ENCODE measurements at regions not wholly inside any gene's neighbourhood (a gene's known extent, or its start where the extent isn't known, plus 50 kb on each side); places are given as distances from the start of the nearest gene placed in this dataset.
A peak's percentile ranks its signal among the peaks of the same experiment; 100 is the strongest.
"Not testable (repeated sequence)": the region's sequence is repeated elsewhere in the genome, so short reads cannot be mapped to it uniquely, and the experiment has no call there.

DNA sequence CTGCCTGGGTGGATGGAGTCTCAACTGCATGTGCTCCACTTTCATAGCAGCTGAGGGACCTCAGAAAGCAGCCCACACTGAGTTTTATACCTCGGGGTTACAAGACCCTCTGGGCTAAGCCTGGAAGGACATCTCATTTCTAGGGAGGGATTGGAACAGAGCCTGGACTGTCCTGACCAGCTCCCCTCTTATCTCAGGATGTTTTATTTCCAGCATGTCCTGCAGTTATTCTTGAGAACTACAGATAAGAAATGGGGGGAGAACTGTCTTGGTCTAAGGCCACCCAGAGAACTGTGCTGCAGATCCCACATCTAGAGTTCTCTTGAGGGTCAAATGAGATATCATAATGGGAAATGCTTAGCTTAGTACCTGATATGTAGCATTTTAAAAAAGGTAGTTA, 97.3 kb upstream of the CHD6 start:
- DNase-seq = no peak

DNA sequence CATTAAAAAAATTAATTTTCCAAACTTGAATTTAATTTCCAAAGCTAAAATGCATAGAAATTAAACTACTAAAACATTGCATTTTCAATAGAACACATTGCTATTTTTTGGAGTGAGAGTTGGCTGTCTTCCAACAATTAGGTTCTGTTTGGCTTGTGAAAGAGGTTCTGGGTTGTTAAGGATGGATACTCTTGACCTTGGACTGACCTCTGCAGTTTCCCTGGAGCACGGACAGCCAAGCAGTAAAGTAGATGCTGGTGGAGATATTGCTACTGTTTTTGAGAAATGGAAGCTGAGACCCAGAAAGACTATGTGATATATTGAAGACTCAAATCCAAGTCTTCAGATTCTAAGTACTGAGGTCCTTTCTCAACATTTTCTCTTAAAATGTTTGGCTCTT, 95.9 kb upstream of the CHD6 start:
- DNase-seq = no peak

DNA sequence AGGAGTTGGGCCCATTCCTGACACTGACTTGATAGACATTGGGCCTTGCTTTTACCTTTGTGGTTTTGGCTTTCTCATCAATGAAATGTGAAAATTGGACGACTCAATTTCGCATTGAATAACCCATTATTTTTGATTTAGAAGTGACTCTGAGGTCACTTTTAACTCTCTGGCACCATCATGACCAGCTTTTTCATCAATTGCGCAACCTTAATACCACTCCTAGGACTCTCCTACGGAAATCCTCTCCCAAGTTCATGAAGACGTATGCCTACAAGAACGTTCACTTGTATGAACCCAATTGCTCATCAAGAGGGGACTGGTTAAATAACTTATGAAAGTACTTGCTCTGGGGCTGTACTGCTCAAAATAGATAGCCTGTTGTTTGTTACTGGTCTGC, 86.7 kb upstream of the CHD6 start:
- DNase-seq = no peak

DNA sequence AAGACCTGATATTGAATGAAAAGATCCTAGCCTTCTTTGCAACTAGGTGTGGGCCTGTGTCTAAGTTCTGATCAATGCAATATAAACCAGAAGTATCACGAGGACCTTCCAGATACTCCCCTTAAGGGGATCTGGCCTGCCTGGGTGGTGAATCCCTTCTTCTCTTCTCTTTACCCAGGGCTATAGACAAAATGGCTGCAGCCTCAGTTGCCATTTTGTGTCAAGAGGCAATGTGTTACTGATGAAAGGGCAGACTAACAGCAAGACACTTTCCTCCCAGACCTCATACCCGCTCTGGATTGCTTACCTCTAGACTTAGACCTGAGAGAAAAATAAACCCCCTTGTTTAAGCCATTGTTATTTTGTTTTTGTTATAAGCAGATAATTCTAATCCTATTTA, 84.5 kb upstream of the CHD6 start:
- no peak for DNase-seq

DNA sequence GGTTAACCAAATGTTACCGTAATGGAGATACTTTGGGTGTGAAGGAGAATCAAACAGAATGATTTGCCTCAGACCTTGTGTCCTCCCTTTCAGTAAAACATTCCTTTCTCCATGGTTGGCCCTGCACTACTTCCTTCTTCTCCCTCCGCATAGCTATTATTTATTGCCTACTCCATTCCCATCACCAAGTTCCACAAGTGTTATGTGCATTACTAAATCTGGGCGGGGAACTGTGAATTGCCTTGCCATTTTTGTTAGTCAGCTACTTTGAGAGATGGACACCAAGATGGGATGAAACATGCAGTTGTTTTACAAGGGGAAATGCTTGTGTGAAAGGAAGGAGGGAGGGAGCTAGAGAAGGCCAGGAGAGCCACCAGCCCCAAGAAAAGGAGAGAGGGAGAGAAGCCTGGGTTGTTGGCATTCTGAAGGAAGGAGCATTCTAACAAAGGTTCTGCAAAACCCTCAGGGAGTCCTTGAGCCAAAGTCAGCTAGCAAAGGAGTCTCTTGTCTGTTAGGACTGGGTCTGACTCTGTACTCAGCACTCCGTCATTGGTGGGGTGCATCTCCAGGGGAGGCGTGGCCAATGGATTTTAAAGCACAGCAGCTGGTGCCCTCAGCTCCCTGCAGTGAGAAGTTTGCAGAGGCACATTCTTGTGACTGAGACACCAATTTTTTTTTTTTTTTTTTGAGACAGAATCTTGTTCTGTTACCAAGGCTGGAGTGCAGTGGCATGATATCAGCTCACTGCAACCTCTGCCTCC, 83.6 kb upstream of the CHD6 start:
- no peak for DNase-seq

DNA sequence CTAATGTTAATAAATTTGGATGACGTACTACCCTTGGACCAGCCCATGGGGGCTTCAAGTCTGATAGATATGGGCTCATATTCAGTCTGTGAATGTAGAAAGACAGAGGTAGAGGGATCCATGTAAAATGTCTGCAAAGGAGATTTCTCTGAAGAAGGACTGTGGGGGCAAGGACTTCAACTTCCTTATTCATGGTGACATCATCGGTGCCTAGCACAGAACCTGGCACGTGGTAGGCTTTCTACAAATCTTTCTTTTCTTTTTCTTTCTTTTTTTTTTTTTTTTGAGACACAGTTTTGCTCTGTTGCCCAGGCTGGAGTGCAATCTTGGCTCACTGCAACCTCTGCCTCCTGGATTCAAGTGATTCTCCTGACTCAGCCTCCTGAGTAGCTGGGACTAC, 81.5 kb upstream of the CHD6 start:
- not testable (repeated sequence) for DNase-seq

DNA sequence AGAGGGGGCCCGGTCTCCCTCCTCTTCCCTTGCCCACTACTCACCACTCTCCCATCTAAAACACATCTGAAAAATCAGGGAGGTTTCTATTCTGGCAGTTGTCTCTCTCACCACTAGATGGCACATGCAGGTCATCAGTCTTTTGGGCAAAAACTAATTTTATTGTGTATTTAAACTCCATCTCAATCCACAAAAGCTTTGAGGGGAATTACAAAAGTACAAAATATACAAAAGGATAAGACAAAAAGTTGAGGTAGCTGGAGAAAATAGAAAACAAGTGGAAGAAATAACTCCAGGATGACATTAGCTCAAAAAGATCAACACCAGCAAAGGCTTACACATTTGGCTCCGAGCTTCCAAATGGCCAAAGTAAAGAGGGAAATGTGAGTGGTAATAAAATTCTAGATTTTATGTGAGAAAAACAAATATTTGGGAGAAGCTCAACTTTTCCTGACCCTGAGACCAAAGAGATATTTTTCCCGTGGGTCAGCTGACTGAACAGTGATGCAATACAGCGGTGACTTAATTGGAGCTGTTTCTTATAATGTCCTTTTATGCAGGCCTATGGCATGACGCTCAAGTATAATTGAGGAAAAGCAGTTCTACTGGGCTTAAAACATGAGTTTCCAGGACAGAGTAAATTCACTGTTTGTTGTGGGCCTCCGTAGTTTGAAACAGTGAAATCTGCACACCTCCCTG, 79.8 kb upstream of the CHD6 start:
- no peak for DNase-seq

DNA sequence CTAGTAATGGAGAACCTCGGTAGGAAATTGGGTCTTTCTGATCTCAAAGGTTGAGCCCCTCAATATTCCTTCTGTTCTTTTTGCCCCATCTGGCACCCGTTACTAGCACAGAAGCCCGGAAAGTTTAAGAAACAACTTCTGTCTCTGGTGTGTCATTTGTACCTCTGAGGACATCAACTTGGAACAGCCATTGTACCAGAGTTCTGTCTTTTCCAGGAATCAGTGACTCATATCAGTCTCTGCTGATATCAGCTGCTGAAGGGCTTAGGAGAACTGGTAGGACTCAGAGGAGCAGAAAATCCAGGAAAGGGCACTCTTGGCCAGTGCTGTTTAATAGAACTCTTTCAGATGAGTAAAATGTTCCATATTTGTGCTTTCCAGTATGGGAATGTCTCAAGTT, 78.3 kb upstream of the CHD6 start:
- no peak for DNase-seq

DNA sequence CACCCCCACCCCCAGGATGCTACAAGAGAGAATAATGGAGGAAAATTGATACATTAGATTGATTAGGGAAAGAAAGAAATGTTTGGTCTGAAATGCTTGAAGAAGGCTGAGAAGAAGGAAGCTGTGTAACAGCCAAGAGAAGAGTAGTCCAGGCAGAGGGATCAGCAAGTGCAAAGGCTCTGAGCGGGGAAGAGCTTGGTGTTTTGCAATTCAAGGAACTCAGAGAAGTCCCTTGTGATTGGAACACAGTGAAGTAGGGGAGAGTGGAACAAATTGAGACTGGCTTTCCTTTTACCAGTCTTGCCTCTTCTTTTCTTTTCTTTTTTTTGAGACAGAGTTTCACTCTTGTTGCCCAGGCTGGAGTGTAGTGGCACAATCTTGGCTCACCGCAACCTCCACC, 76.6 kb upstream of the CHD6 start:
- DNase-seq = no peak

DNA sequence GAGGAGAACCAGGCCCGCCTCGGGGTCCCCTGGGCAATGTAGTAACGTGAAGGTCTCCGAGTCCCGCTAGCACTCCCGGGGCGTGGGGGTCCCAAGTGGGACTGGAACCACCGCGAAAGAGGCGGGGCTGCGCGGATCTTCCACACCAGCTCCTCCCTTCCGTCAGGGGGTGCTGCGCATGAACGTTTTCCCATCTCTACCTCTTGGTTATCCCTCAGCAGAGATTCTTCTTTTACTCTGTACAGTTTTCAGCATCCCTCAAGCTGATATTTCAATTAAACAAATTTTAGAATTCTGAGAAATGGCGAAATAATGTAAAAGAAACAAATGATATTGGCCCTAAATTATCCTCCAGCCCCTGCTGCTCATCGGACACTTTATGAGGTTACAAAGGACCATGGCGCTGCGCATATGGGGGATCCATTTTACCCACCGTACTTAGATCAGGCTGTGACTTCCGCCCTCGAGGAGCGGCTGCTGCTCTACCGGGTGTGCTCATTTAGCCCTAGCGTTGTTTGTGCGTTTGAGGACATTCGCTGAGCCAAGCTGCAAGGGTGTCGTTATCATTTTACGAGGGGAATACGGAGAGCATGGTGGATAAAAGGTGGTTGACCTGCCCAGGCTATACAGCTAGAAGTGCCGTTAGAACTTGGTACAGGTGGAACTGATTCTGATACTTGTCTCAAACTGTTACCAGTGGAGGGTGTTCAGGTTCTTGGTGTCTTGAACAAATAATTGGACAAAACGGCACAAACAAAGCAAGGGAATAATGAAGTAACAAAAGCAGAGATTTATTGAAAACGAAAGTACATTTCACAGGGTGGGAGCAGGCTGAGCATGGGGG, 75.2 kb upstream of the CHD6 start:
- DNase-seq = peak; percentile 77

DNA sequence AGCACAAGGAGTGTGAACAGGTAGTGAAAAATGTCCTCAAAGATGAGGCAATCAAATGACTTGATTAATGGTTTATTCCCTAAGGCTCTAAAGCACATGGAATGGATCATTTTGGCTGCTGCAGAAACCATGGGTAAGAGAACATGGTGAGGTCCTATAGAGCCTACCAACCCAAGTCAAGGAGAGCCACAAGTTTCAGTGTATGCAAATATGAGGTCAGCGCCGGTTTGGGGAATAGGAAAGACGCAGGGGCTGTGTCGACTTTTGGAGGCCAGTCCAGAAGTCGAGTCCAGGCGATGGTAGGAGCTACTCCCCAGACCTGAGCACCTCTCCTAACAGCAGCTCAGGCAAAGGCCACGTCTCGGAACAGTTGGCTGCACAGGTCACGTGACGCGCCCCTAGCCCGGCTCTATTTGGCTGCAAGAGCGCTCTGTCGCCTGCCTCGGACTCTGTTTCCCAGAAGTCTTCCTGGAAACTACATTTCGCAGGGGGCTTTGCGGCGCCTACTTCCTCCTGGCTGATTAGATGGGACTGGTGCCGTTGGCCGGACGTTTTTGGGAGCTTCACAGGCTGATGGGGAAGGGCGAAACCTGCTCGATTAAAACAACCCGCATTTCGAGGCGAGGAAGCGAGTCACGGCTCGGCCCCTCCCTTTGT, 74.4 kb upstream of the CHD6 start:
- DNase-seq = peak; percentile 74

GRCh38 chr20:41691443-41691842, 73.3 kb upstream of the CHD6 start:
- no peak for DNase-seq

GRCh38 chr20:41690702-41691101, 72.5 kb upstream of the CHD6 start:
- no peak for DNase-seq

- no peak for DNase-seq
Measured at GRCh38 chr20:41686961-41687360, 68.8 kb upstream of the CHD6 start.

DNA sequence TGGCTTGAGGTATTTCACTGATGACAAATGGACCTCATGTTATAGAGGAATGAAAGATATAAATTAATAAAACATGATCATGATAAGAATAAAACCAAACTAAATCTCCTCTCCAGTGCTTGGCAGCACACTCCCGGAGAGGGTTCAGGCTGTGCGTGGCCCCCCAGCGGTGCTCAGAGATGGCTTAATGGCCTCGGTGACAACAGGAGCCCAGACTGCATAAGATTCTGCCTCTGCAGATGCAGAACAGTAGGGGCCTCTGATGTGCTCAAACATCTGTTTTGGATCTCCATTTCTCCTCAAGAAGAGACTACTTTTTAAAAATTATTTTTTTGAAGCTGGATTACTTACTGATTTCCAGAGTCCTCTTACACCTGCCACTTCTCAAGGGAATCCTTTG, 67.0 kb upstream of the CHD6 start:
- not testable (repeated sequence) for DNase-seq

DNA sequence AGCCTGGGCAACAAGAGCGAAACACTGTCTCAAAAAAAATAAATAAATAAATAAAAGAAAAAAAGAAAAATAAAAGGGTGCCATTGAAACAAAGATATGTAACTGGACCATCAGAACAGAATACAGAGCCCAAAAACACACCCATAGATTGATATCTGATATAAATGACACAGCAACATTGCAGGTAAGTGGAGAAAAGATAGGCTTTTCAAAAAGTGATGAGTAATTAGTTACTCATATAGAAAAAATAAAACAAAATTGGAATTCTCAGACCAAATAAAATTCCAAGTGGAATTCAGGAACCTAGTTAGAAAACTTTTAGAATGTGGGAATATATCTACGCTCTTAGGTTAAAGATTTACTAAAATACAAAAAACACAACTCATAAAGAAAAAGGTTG, 60.6 kb upstream of the CHD6 start:
- DNase-seq = no peak

- no peak for DNase-seq
Measured at GRCh38 chr20:41672282-41672681, 54.1 kb upstream of the CHD6 start.

DNA sequence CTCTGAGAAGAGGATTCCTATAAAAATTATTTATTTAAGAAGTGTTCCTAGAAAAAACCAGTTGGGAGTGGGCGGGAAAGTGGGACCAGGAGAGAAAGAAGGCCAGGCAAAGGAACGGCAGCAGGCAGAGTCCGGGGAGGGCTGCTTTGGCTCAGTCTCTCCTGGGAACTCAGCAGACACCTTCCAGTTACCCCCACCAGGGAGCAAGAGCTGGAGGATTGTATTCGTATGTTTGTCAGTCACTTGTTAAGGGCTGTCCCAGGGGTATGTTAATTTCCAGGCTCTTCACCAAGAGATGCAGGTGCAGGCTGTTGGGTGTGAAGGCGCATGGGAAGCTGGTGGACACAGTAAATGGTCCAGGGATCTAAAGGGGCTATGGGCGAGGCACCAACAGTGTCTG, 53.0 kb upstream of the CHD6 start:
- DNase-seq = no peak

DNA sequence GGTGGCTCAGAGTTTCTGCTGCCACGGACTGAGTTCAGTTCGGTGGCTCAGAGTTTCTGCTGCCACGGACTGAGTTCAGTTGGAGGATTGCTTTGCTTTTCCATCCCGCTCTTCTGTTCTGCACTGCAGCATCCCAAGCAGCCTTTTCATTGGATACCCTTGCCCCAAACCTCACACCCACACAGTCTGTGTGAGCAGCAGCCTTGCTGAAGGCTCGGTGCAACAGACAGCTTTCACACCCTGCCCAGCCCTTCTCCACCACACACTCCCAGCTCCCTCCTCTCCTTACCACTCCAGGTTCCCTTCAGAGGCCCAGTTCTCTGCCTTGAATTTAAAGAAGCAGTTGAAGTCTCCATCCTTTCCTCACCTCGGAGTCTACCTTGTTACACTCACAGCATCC, 52.5 kb upstream of the CHD6 start:
- DNase-seq = no peak

DNA sequence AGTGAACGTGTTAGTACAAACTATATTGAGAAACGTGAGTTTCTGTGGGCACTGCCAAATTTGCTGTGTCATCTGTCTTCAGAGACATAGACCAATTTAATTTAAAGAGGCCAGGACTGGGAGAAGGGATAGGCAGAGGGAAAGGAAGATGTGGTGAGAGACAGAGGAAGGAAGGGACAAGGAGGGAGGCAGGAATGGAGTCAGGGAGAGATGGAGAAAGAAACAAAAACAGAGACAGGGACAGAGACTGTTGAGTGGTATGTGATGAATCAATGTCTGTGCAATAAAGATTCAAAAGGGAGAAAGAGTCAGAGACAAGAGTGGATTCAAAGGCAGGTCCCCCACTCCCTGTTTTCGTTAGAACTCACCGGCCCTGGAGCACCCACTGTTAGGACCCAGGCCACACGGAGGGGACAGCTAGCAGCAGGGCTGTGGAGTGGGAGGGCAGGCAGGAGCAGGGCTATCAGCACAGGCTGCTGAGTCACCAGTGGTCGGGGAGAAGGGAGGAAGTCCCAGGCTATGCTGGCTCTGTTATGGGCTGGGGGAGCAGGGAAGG, 51.6 kb upstream of the CHD6 start:
- DNase-seq = no peak

- DNase-seq = no peak
Measured at GRCh38 chr20:41668057-41668749, 50.0 kb upstream of the CHD6 start.

Data from activated CD8-positive, alpha-beta memory T cell treated with anti-CD3 and anti-CD28 coated beads, Interleukin-2, amount 50 U/mL, for 4 hours (primary cell).